HG03103 (cell line): ENCODE measurements at regions not wholly inside any gene's neighbourhood (a gene's known extent, or its start where the extent isn't known, plus 50 kb on each side); places are given as distances from the start of the nearest gene placed in this dataset.

Experiments used
- ATAC-seq: cut with Tn5 transposase; IDR thresholded peaks from one replicate; pipeline ENCODE4 v1.9.1; 2021; ENCODE audit warnings: low read depth; ENCODE audit not compliant: unreplicated experiment

DNA sequence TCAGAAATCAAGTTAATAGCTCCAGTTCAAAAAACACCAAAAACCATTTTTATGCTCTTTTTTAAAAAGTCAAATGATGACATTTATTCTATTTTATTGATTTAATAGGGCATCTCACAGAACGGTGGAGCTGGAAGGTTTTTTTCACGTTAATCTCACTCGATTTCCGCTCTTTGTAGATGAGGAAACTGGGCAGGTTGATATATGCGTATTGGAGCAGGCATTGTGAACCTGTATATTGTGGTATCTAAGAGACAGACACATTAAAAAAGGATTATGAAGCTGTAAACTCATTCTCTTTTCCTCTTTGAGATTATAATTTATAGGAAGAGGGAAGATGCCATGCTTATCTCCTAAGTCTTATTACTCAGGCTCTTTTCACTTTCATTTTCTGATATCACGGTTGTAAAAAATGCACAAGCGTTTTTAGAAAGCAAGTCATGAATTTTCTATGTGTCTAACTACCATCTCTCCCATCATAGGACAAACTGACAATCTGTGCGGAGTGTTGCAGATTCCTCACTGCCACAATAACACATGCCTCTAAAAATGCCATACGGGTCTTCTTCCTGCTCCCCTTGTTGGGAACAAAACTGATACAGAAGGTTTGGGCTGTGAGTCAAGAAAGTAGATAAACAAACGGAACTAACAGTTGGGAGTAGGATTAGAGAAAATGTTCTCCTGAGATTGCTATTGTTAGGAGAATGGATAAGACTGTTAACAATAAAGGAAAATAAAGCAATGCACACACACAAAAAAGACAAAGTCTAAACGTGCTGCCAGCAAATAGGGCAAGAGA, 1997.7 kb downstream of the MAT2B start:
- no peak for ATAC-seq

DNA sequence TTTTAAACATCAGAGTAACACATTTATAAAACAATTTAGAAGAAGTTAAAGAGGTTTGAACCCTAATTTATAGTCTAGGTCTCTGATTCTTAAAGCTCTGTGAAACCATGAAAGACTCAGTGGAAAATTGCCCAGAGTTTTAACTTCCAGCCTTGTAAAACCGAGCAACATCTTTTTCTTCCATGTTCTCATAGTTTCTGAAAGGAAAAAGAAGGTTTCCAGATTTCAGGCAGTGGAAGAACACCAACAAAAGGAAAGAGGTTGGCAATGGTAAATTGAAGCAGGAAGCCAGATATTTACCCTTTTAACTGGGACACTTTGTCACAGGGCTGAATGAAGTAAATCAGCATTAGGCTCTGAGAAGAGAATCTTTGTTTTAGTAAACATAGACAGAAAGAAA, 1999.3 kb downstream of the MAT2B start:
- ATAC-seq = no peak

DNA sequence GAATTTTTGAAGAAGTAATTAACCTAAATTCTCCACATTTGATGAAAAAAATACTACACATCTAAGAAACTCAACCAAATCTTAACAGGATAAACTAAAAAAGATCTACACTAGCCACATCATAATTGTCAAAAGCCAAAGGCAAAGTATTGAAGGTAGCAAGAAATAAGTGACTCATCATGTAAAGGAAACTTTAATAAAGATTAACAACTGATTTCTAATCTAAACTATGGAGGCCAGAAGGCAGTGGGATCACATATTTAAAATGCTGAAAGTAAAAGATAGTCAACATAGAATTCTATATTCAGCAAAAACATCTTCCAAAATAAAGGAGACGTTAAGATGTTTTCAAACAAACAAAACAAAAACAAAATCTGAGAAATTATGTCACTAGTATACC, 2002.9 kb downstream of the MAT2B start:
- no peak for ATAC-seq

DNA sequence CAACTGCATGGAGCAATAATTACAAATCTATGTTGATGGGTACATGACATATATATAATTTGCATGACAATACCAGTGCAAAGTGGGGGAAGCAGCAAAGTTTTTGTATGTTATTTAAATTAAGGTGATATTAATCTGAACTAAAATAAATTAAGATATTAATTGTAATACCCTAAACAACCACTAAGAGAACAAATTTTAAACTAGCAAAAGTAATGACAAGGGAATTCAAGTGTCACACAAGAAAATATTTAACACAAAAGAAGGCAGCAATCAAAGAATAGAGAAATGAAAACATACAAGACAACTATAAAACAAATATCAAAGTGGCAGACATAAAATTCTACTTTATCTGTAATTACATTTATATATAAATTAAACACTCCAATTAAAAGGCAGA, 2003.4 kb downstream of the MAT2B start:
- no peak for ATAC-seq

DNA sequence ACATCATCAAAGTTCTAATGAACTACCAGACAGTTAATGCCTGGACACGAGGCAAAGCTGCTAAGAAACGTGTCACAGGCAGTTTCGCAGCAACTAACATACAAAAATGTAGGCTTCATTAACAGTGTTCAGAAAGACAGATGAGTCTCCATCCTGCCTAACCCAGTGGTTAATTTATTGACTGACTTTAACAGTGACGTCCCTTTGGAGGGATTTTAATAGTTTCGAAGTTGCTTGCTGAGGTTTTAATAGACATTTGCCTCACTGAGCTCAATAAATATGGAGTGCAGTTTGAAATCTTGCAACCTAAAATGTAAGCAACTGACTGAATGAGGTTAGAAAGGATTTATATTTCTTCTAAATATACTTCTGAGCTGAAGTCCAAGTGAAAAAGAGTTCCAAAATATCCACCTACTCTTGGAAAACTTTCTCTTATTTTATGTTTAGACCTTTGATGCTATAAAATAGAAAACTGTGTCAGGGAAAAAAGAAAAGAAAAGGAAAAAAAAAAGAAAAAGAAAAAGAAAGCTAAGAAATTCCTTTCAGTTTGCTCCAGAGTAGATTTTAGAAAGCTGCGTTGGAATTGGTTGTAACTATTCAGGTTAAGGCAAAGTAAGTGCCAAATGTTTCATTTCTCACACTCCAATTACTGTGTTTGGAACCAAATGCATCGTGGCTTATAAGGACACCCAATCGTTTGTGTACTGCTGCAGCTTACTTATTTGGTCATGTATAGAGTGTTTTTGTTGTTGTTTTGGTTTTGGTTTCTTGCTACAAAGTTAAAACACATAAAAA, 2016.6 kb downstream of the MAT2B start:
- ATAC-seq = no peak

DNA sequence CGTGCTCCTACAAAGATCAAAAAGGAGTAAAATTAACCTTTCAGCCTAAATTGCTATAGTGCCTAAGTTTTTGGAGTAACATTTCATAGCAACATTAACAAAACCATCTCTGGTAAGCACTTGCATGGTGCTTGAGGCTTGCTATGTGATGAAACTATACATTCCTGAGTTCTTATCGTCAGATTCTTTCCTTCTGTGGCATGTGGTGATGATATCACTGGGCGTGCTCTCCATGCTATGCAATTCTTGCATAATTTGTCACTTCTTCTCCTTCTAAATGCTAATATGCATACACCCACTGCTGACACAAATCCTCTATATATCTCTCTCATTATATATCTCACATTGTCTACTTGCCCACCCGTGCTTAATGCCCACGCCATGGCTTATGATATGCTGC, 2019.9 kb downstream of the MAT2B start:
- ATAC-seq = no peak

DNA sequence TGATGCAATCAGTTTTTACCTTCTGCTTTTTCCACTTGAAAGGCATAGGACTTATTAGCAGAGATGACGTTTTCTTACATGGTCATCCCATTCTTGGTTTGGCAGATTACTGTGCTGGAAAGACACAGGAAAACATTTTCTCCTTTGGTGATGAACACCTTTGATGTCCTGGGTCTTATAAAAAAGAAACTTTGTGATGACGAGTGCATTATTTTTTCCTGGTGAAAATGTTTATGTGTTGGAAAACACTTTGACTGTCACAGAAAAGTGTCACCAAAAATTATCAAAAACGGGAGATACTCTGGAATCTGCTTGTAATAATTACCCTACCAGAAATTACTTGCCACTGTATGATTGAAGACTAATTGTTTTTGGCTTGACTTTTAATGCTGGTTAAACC, 2020.9 kb downstream of the MAT2B start:
- ATAC-seq = no peak

DNA sequence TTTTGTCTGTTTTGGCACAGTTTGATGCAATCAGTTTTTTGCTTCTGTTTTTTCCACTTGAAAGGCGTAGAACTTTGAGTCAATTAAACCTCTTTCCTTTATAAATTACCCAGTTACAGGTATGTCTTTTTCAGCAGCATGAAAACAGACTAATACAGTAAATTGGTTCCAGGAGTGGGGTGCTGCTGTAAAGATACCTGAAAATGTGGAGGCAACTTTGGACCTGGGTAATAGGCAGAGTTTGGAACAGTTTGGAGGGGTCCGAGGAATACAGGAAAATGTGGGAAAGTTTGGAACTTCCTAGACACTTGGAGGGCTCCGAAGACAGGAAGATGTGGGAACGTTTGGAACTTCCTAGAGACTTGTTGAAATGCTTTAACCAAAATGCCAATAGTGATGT, 2022.2 kb downstream of the MAT2B start:
- no peak for ATAC-seq

DNA sequence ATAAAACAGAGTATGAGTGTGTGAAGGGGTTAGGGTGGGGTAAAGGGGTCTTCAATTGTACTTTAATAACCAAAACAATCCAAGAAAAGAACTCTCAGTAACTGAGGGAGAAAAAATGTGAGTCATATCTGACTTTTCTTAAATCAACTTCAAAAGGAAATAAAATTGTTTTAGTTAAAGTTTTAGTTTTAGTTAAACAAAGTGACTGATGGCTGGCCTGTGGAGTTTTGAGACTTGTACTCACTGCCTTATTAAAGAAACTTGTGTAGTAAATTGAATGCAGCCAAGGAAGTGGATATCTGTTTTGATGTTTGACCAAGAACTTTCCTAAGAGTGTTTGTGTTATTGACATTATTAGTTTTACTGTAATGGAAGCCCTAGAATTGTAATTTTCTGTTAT, 2032.6 kb downstream of the MAT2B start:
- ATAC-seq = no peak

DNA sequence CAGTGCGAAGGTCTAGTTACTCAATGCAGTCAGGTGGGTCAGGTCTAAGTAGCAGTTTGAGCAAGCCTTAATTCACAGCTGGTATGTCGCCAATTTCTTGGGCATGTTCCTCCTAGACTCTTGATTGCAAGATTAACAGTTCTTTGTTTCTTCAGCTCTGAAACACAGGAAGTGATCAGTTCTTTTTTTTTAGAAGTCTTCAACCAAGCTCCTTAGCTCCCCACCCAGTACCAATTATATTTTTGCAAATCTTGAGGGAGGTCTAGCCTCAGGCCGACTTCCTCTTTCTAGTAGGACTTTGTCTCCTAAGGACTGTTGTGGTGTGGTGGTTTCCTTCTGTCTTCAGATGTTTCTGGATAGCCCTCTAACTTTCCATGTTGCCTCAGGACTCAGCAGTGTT, 2054.2 kb downstream of the MAT2B start:
- ATAC-seq = no peak

DNA sequence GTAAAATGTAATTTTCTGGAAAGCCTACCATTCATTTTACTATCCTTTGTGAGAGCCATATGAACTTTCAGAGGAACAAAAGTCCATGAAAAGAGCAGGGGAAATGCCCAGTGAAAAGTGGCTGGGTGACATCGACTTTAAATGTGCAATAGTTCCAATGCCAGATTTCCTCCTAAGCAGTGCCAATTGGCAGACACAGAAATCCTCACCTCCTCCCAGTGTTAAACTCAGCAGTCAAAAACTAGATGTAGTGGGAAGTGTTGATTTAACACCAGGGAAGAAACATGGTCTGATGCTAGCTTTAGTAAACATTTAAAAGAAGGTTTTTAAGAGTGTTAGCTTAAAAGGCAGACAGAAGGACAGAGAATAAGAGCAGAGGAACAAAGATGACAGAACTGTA, 2055.2 kb downstream of the MAT2B start:
- no peak for ATAC-seq

DNA sequence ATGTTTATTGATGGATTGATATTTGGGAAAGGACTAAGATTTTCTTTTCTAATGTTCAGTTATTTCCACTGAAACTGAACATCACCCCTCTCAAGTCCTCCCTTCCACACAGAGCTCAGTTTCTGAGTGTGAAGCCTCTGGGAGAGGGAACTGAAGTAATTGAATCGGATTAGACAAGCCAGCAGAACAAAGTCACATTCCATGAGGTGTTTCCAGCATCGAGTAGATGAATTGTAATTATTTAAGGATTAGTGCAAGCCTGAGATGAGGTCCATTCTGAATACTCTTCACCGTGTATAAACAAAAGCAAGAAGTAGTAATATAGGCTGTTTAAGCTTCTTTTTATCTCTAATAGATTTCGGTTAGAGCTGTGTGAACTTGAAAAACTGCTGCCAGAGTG, 2060.5 kb downstream of the MAT2B start:
- no peak for ATAC-seq

DNA sequence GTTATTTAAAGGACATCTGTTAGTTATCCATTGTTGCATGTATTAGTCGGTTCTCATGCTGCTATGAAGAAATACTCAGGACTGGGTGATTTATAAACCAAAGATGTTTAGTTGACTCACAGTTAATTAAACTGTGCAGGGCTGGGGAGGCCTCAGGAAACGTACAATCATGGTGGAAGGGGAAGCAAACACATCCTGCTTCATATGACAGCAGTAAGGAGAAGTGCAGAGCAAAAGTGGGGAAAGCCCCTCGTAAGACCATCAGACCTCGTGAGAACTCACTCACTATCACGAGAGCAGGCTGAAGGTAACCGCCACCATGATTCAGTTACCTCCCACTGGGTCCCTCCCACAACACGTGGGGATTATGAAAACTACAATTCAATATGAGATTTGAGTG, 2064.1 kb downstream of the MAT2B start:
- no peak for ATAC-seq

DNA sequence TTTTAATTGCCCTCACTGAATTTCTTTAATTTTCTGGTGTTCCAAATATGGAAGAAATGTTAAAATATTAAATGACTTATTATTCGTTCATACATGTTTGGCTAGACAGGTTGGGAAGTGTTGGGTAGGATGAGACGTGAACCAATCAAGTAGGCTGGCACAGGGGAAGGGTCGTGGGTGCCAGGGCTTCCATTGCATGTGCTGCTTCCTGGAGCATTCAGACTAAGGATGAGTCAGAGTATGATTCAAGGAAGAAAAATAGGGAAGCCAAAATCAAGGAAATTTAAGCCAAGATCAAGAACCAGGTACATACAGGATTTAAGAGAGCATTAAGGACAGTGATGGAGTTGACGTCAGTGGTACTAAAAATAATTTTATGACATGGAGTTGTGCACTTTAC, 2068.0 kb downstream of the MAT2B start:
- ATAC-seq = no peak

DNA sequence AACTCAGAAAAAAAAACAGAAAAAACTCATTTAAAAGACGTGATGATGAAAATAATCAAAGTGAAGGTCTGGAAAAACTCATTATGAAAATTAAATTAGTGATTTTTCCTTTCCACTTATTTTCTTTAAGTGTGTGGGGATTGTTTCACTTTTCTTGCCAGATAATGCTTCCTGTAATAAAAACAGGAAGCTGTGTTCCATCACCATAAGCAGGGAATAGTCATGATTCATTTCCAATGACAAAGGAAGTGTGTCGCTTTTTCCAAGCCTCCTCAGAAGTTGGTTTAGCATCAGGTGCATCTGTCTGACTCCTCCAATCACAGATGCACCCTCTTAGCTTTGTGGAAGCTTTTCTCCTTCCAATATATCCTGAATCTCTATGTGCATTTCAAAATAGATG, 2068.7 kb downstream of the MAT2B start:
- ATAC-seq = no peak

DNA sequence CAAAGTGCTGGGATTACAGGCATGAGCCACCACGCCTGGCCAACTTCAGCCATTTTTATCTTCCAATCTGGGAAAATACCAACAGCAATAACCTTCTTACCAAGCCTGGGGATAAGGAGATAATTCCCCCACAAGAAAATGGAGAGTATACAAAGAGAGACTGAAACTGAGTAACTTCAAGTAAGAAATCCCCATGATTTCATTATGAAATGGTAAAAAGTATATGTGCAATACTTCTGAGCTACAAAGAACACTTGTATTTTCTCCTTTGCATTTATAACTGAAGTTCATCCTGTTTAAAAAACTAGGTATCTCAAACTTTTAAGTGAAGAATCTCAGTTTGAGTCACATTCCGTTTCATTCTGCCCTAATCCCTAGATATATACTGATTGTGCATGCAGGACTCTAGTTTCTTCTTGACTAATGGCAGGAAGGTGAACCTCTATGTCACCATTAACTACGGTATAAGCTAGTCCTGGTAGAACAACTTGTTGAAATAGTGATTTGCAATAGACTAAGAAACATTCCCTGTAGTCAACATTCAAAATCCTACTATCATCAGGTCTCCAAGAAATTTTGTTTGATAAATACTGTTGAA, 2071.4 kb downstream of the MAT2B start:
- no peak for ATAC-seq

DNA sequence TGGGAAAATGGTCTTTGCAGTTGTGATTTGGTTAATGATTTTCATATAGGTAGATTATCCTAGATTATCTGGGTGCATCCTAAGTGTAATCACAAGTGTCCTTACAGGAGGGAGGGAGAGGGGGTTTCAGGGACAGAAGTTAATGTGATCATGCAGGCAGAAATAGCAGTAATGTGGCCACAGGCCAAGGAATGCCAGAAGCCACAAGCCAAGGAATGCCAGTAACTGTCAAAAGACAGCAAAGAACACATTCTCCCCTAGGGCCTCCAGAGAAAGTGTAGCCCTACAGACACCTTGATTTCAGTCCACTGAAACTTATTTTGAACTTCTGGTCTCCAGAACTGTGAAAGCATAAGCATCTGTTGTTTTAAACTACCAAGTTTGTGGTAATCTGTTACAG, 2074.5 kb downstream of the MAT2B start:
- ATAC-seq = no peak

DNA sequence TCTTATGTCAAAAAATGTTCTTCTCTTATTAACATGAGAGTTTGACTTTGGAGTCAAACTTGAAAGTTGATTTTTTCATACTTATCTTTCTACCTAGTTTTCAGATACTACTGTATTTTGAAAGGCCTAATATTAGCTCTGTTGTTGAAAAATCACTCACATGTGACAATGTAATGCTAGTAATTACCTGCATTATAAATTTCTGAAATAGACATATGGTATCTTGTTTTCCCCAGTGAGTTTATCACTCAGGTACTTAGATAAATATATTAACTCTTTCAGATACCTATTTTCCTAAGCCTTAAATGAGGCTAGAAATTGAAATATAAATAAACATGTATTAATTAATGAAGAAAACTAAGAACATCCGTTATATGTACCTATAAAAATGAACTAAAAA, 2089.3 kb downstream of the MAT2B start:
- no peak for ATAC-seq

DNA sequence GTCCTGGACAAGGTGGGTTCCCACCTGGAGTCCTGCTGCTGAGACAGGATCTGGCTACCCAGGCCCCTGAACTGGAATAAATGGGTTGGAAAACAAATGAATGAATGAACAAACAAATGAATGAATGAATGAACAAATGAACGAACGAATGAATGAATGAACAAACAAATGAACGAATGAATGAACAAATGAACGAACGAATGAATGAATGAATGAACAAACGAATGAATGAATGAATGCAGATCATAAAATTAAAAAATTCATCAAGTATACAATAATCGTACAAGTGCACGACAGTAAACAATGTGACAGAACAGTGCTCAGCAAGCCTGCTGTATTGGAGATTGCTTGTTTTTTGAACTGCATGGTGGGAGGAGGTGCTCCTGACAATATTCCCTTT, 2097.1 kb downstream of the MAT2B start:
- ATAC-seq = no peak

DNA sequence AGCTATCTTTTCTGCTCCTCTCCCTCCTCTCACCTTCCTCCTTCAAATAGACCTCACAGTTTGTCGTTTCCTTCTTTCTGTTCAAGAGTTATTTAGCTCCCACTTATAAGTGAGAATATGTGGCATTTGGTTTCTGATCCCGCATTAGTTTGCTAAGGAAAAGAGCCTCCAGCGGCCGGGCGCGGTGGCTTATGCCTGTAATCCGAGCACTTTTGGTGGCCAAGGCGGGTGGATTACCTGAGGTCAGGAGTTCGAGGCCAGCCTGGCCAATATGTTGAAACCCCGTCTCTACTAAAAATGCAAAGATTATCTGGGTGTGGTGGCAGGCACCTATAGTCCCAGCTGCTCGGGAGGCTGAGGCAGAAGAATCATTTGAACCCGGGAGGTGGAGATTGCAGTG, 2101.6 kb downstream of the MAT2B start:
- ATAC-seq = no peak

DNA sequence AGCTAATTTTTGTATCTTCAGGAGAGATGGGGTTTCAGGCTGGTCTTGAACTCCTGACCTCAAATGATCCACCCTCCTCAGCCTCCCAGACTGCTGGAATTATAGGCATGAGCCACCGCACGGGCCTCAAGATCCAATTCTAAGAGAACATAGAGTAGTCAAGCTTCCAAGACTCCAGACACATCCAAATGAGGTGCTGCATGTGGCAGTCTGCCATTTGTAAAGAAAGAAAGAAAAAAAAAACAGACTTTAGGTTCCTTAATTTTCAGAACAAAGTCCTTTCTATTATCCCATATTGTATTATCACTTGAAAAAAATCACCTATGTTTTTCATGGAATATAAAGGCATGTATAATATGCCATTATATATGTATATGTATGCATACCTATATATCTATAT, 2104.5 kb downstream of the MAT2B start:
- ATAC-seq = no peak
